ENCODE measurements at regions not wholly inside any gene's neighbourhood (a gene's known extent, or its start where the extent isn't known, plus 50 kb on each side); places are given as distances from the start of the nearest gene placed in this dataset.
"Not testable (repeated sequence)": the region's sequence is repeated elsewhere in the genome, so short reads cannot be mapped to it uniquely, and the experiment has no call there.

- not testable (repeated sequence) for TF ChIP-seq CTCF (conservative IDR thresholded peaks at IDR 0.05; ENCODE audit: low read depth in 2 of 2); EZH2 (IDR thresholded peaks at IDR 0.05; ENCODE audit: low read depth, unreplicated experiment); CREB1 (CRISPR knock-in tag; IDR thresholded peaks at IDR 0.05; ENCODE audit: low read depth); REST (IDR thresholded peaks at IDR 0.05; ENCODE audit: unreplicated experiment); POLR2AphosphoS5 (IDR thresholded peaks at IDR 0.05; ENCODE audit: low read depth); ZNF114 (CRISPR knock-in tag; IDR thresholded peaks at IDR 0.05); ETS1 (IDR thresholded peaks at IDR 0.05); EZH2phosphoT487 (IDR thresholded peaks at IDR 0.05; ENCODE audit: unreplicated experiment); ZNF331 (CRISPR knock-in tag; IDR thresholded peaks at IDR 0.05; ENCODE audit: low read depth)
These were observed 124.3 kb upstream of the CCNG1 start for GRCh38 chr5:163313049-163313448.

Data from GM23338 (cell line).